K562 (cell line): ENCODE measurements at regions not wholly inside any gene's neighbourhood (a gene's known extent, or its start where the extent isn't known, plus 50 kb on each side); places are given as distances from the start of the nearest gene placed in this dataset.

ENCODE experiments used
- ATAC-seq: fragments of 200-7000 bp; cut with Tn5 transposase; 3 replicates; pipeline ENCODE4 v1.9.1; 2020; ENCODE audit warnings: moderate library complexity
- BruUV-seq: library from RNA; stranded (reverse); fragments of 400-500 nt; replicated peaks from 2 replicates; lab custom pipeline; 2021; lab: Mats Ljungman, UMichigan
- CTCF ChIA-PET: fragments of 300-600 bp; formaldehyde crosslinking; extraction: SDS; loops from one replicate; lab custom pipeline; 2021; ENCODE audit warnings: low intra/inter-chr PET ratio; lab: Yijun Ruan, JAX
- POLR2A ChIA-PET: fragments of 300-600, 350-650 bp; sonication (Branson Sonifier 250); formaldehyde crosslinking; extraction: SDS; loops from one replicate; lab custom pipeline; 2021; ENCODE audit warnings: antibody characterized with exemption, inconsistent platforms; lab: Yijun Ruan, JAX
- DNase-seq, 4 experiments: peaks; one replicate each; pipeline versions ENCODE4 v3.0.0 to v3.0.0-alpha.2; 2011 to 2018; ENCODE audit warnings: low spot score in 3 of 4, mixed read lengths in 3 of 4; ENCODE audit errors: extremely low read depth in 1 of 4
- FAIRE-seq: peaks from 2 replicates; lab custom pipeline; 2011; peaks lifted over from hg19 to GRCh38; lab: Jason Lieb, UNC
- H2AFZ ChIP-seq: 2 replicates; pipeline ENCODE4 v1.6.0; 2011; ENCODE audit warnings: low read depth, low read length, control low read depth, inconsistent platforms
- H3K27ac ChIP-seq: fragments of 200-600 bp; 3 replicates; pipeline ENCODE4 v1.8.0; 2011; ENCODE audit warnings: low read depth, mild to moderate bottlenecking, control low read depth, inconsistent platforms, low read length, moderate library complexity, mixed read lengths; ENCODE audit errors: extremely low read depth
- H3K27me3 ChIP-seq, 2 experiments: fragments of 300-600 bp in 1 of 2; 2 replicates in 1 of 2; 3 replicates in 1 of 2; pipeline versions ENCODE4 v1.6.0 to v1.8.0; 2011; ENCODE audit warnings: inconsistent platforms in 2 of 2, low read length in 2 of 2, mild to moderate bottlenecking in 1 of 2, mixed read lengths in 1 of 2, moderate library complexity in 1 of 2; ENCODE audit not compliant: control insufficient read depth in 2 of 2, insufficient read depth in 2 of 2
- H3K36me3 ChIP-seq: fragments of 300-600 bp; 3 replicates; pipeline ENCODE4 v1.8.0; 2011; ENCODE audit warnings: mild to moderate bottlenecking, low read length, inconsistent platforms; ENCODE audit not compliant: control insufficient read depth, insufficient read depth
- H3K4me1 ChIP-seq, 2 experiments: fragments of 200-600 bp in 1 of 2; replicated peaks in 1 of 2; 2 replicates in 1 of 2; 3 replicates in 1 of 2; pipeline versions ENCODE4 v1.5.1 to v1.8.0; 2011; ENCODE audit warnings: inconsistent platforms in 2 of 2, low read length in 2 of 2, mild to moderate bottlenecking in 1 of 2, mixed read lengths in 1 of 2, moderate library complexity in 1 of 2; ENCODE audit not compliant: control insufficient read depth in 2 of 2, insufficient read depth in 2 of 2
- H3K4me2 ChIP-seq: 2 replicates; pipeline ENCODE4 v1.6.1; 2011; ENCODE audit warnings: low read length, control low read depth, inconsistent platforms, mixed read lengths; ENCODE audit not compliant: insufficient read depth
- H3K4me3 ChIP-seq: fragments of 200-600 bp; sonication (generic), shearing (Covaris generic); 2 replicates; pipeline ENCODE4 v1.5.1; 2016; ENCODE audit warnings: control low read depth, inconsistent platforms
- H3K79me2 ChIP-seq: fragments of 200-600 bp; 3 replicates; pipeline ENCODE4 v1.8.0; 2011; ENCODE audit warnings: low read length, inconsistent platforms; ENCODE audit not compliant: control insufficient read depth, insufficient read depth
- H3K9ac ChIP-seq, 2 experiments: 2 replicates each; pipeline versions ENCODE4 v1.6.0 to v1.6.1; 2011; ENCODE audit warnings: low read depth in 2 of 2, low read length in 2 of 2, control low read depth in 1 of 2, inconsistent platforms in 1 of 2, mild to moderate bottlenecking in 1 of 2, mixed read lengths in 1 of 2; ENCODE audit not compliant: insufficient read depth in 1 of 2
- H3K9me1 ChIP-seq: one replicate; pipeline ENCODE4 v1.6.0; 2011; ENCODE audit warnings: inconsistent platforms, mild to moderate bottlenecking, low read length, moderate library complexity; ENCODE audit not compliant: control insufficient read depth, insufficient read depth
- H3K9me3 ChIP-seq: replicated peaks from 2 replicates; pipeline ENCODE4 v1.5.1; 2011; ENCODE audit warnings: low read depth, low read length, inconsistent platforms; ENCODE audit not compliant: control insufficient read depth, insufficient read depth
- H4K20me1 ChIP-seq: replicated peaks from 2 replicates; pipeline ENCODE4 v1.6.1; 2011; ENCODE audit warnings: low read length, inconsistent platforms, mixed read lengths; ENCODE audit not compliant: control insufficient read depth, insufficient read depth
- CCNT2 ChIP-seq: IDR thresholded peaks from 2 replicates; pipeline ENCODE4 v1.6.1; 2011; ENCODE audit warnings: borderline replicate concordance, low read depth, mild to moderate bottlenecking, moderate library complexity, mixed read lengths, low read length; ENCODE audit not compliant: insufficient read length; ENCODE audit errors: extremely low read depth
- CTCFL ChIP-seq: IDR thresholded peaks from 2 replicates; pipeline ENCODE4 v1.6.1; 2011; ENCODE audit warnings: borderline replicate concordance, low read depth, mild to moderate bottlenecking, moderate library complexity, low read length; ENCODE audit not compliant: insufficient read depth, poor library complexity, severe bottlenecking
- GABPA ChIP-seq: fragments of 200-800 bp; sonication (Bioruptor generic); conservative IDR thresholded peaks from 2 replicates; pipeline ENCODE4 v1.6.1; 2016; ENCODE audit warnings: low read depth, missing genetic modification characterization, missing compliant biosample characterization
- GATAD2B ChIP-seq: fragments of 450-650 bp; IDR thresholded peaks from 2 replicates; pipeline ENCODE4 v1.6.1; 2017; ENCODE audit warnings: mild to moderate bottlenecking, borderline replicate concordance
- GTF2F1 ChIP-seq: IDR thresholded peaks from 2 replicates; pipeline ENCODE4 v1.6.1; 2011; ENCODE audit warnings: low read depth, low read length, improper control_type of control experiment
- HLTF ChIP-seq: fragments of 450-650 bp; IDR thresholded peaks from 2 replicates; pipeline ENCODE4 v1.6.1; 2016
- HOXB6 ChIP-seq: fragments of 250-450 bp; sonication (Bioruptor Pico); IDR thresholded peaks from 2 replicates; pipeline ENCODE4 v1.5.1; 2022; ENCODE audit warnings: mild to moderate bottlenecking, borderline replicate concordance
- KHSRP ChIP-seq: fragments of 450-650 bp; IDR thresholded peaks from 2 replicates; pipeline ENCODE4 v1.6.1; 2017
- PML ChIP-seq: IDR thresholded peaks from 2 replicates; pipeline ENCODE4 v1.6.1; 2012; ENCODE audit warnings: low read length, inconsistent platforms
- SIX5 ChIP-seq, 2 experiments: IDR thresholded peaks; 2 replicates each; pipeline ENCODE4 v1.6.1; 2011; ENCODE audit warnings: low read length in 2 of 2, borderline replicate concordance in 1 of 2, low read depth in 1 of 2, mild to moderate bottlenecking in 1 of 2, moderate library complexity in 1 of 2; ENCODE audit not compliant: insufficient read depth in 1 of 2
- SMC3 ChIP-seq: conservative IDR thresholded peaks from 2 replicates; pipeline ENCODE4 v1.6.1; 2011; ENCODE audit warnings: low read depth, low read length, improper control_type of control experiment; ENCODE audit not compliant: insufficient read depth
- SP1 ChIP-seq: sonication (generic); formaldehyde crosslinking; IDR thresholded peaks from 2 replicates; pipeline ENCODE4 v1.8.1; 2022; ENCODE audit warnings: mild to moderate bottlenecking, missing genetic modification reagents
- TAF9B ChIP-seq: fragments of 450-650 bp; IDR thresholded peaks from 2 replicates; pipeline ENCODE4 v1.6.1; 2018; ENCODE audit warnings: mild to moderate bottlenecking; ENCODE audit not compliant: partially characterized antibody
- ZNF232 ChIP-seq: sonication (generic); formaldehyde crosslinking; IDR thresholded peaks from 2 replicates; pipeline ENCODE4 v1.8.0; 2022; ENCODE audit warnings: mild to moderate bottlenecking, missing genetic modification reagents
- ZNF76 ChIP-seq: fragments of 250-450 bp; sonication (Bioruptor Pico); IDR thresholded peaks from 2 replicates; pipeline ENCODE4 v1.4.0; 2020; ENCODE audit warnings: mild to moderate bottlenecking, moderate library complexity, borderline replicate concordance
- WGBS: fragments of 100-300 bp; shearing (Covaris generic); methylation state at CpG from one replicate; pipeline ENCODE4 v1.1.6; 2016; ENCODE audit warnings: low coverage, mixed read lengths; ENCODE audit not compliant: insufficient coverage; ENCODE audit errors: missing lambda C conversion rate; 5-methylcytosine and 5-hydroxymethylcytosine counted together
- in situ Hi-C: fragments of 300-500 bp; cut with MboI; formaldehyde crosslinking; loops from 4 replicates; pipeline ENCODE4 v1.15.0; 2018; ENCODE audit warnings: inconsistent platforms, mixed read lengths
- intact Hi-C: fragments of 100-400 bp; cut with micrococcal nuclease; formaldehyde crosslinking; loops from 2 replicates; pipeline ENCODE4 v1.14.2; 2022
- TF ChIP-seq, protein P1 (sequence below), 3 experiments: fragments of 200-800 bp in 1 of 3; fragments of 250-450 bp in 1 of 3; fragments of 450-650 bp in 1 of 3; sonication (Bioruptor Pico) in 1 of 3; sonication (Bioruptor generic) in 1 of 3; formaldehyde crosslinking in 1 of 3; IDR thresholded peaks; 2 replicates each; pipeline versions ENCODE4 v1.6.1 to v1.8.0; 2016 to 2022; ENCODE audit warnings: mild to moderate bottlenecking in 2 of 3, missing genetic modification characterization in 2 of 3, missing compliant biosample characterization in 1 of 3, moderate library complexity in 1 of 3
- TF ChIP-seq, protein P2 (sequence below): sonication (generic); formaldehyde crosslinking; IDR thresholded peaks from 2 replicates; pipeline ENCODE4 v1.8.1; 2022; ENCODE audit warnings: missing genetic modification reagents

DNA sequence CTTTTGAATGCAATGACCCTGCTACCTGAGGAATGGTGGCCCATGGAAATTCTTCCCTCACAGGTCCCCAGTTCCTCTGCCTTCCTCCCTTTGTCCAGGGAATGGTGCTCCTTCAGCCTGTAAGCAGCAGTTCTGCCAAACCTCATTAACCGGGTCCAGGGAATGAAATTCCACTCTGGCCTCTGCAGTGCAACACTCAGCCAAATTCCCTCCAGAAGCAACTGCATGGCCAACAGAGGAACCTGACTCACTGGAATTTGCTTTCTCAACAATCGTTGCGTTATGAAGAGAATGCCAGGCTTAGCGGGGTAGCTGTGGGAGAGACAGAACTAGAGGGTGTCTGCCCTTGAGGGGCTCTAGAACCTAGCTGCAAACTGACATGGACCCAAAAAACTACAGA is 449.4 kb upstream of the PROK2 start:
- no peak overlapping the region for H3K9ac ChIP-seq
- CTCF ChIA-PET = no interaction called here
- TF ChIP-seq SP1 (CRISPR knock-in tag) (no peak), HLTF (no peak), PML (no peak), KHSRP (no peak), GTF2F1 (no peak), SIX5 (IDR thresholded peaks at IDR 0.05; ENCODE audit: borderline replicate concordance in 1 of 2, insufficient read depth in 1 of 2, low read depth in 1 of 2, low read length in 2 of 2) (no peak), ZNF232 (no peak), HOXB6 (no peak), TAF9B (no peak), GATAD2B (no peak), ZNF76 (CRISPR knock-in tag) (no peak), CTCFL (no peak), SMC3 (no peak), CCNT2 (no peak), GABPA (tag) (no peak)
- TF ChIP-seq, protein P1, sequence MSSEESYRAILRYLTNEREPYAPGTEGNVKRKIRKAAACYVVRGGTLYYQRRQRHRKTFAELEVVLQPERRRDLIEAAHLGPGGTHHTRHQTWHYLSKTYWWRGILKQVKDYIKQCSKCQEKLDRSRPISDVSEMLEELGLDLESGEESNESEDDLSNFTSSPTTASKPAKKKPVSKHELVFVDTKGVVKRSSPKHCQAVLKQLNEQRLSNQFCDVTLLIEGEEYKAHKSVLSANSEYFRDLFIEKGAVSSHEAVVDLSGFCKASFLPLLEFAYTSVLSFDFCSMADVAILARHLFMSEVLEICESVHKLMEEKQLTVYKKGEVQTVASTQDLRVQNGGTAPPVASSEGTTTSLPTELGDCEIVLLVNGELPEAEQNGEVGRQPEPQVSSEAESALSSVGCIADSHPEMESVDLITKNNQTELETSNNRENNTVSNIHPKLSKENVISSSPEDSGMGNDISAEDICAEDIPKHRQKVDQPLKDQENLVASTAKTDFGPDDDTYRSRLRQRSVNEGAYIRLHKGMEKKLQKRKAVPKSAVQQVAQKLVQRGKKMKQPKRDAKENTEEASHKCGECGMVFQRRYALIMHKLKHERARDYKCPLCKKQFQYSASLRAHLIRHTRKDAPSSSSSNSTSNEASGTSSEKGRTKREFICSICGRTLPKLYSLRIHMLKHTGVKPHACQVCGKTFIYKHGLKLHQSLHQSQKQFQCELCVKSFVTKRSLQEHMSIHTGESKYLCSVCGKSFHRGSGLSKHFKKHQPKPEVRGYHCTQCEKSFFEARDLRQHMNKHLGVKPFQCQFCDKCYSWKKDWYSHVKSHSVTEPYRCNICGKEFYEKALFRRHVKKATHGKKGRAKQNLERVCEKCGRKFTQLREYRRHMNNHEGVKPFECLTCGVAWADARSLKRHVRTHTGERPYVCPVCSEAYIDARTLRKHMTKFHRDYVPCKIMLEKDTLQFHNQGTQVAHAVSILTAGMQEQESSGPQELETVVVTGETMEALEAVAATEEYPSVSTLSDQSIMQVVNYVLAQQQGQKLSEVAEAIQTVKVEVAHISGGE (CRISPR knock-in tag; IDR thresholded peaks at IDR 0.05) = no peak
- TF ChIP-seq, protein P2, sequence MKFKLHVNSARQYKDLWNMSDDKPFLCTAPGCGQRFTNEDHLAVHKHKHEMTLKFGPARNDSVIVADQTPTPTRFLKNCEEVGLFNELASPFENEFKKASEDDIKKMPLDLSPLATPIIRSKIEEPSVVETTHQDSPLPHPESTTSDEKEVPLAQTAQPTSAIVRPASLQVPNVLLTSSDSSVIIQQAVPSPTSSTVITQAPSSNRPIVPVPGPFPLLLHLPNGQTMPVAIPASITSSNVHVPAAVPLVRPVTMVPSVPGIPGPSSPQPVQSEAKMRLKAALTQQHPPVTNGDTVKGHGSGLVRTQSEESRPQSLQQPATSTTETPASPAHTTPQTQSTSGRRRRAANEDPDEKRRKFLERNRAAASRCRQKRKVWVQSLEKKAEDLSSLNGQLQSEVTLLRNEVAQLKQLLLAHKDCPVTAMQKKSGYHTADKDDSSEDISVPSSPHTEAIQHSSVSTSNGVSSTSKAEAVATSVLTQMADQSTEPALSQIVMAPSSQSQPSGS (CRISPR knock-in tag) = no peak

More for the DNA sequence above, 449.4 kb upstream of the PROK2 start:
- Histone ChIP-seq H3K36me3 (no peaks in the 10 kb centered on the region), H3K27me3 (no peaks in the 10 kb centered on the region), H3K9me1 (no peaks in the 10 kb centered on the region), H3K4me1 (peaks cover 0 to 15% of the 10 kb centered on the region in 2 experiments; a peak in 3 of 5 replicates), H3K27ac (no peak overlapping the region), H3K4me3 (no peak overlapping the region), H3K9me3 (no peaks in the 10 kb centered on the region), H2AFZ (no peak overlapping the region), H3K4me2 (no peak overlapping the region), H4K20me1 (no peaks in the 10 kb centered on the region), H3K79me2 (no peaks in the 10 kb centered on the region)
- no TSS peak for BruUV-seq
- in situ Hi-C loops (no loop called here), intact Hi-C loops (no loop called here)
- no peak for FAIRE-seq
- ATAC-seq = no peak
- no CpG with 5 or more reads among the region's 4 CpGs for WGBS
- DNase-seq = no peak
- POLR2A ChIA-PET = interaction anchor here (0.6 to 1.2 kb wide), 2 partner anchors 12 to 36 kb away, joined by 3 read pairs; no protein-coding TSS in a partner anchor
